ENCODE measurements at regions not wholly inside any gene's neighbourhood (a gene's known extent, or its start where the extent isn't known, plus 50 kb on each side); places are given as distances from the start of the nearest gene placed in this dataset.
A peak's percentile ranks its signal among the peaks of the same experiment; 100 is the strongest.
"Not testable (repeated sequence)": the region's sequence is repeated elsewhere in the genome, so short reads cannot be mapped to it uniquely, and the experiment has no call there.

DNA sequence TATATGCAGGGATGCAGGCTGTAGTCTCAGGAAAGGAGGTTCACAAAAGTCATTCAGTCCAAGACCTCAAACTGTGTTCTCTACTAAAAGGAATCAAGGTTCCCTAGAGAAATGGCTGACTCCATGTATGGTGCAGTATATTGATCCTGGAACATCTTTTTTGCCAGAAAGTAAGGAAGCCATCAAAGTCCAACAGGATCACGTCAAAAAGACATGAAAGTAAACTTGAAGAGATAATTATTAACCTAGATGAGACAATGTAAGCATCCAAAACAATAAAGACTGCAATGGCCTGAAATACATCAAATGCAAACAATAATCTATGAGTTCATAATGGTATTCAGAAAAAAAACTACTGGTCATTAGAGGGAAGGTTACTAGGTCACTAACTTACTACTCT, 115.6 kb upstream of the FABP2 start:
- DNase-seq: not testable (repeated sequence)

DNA sequence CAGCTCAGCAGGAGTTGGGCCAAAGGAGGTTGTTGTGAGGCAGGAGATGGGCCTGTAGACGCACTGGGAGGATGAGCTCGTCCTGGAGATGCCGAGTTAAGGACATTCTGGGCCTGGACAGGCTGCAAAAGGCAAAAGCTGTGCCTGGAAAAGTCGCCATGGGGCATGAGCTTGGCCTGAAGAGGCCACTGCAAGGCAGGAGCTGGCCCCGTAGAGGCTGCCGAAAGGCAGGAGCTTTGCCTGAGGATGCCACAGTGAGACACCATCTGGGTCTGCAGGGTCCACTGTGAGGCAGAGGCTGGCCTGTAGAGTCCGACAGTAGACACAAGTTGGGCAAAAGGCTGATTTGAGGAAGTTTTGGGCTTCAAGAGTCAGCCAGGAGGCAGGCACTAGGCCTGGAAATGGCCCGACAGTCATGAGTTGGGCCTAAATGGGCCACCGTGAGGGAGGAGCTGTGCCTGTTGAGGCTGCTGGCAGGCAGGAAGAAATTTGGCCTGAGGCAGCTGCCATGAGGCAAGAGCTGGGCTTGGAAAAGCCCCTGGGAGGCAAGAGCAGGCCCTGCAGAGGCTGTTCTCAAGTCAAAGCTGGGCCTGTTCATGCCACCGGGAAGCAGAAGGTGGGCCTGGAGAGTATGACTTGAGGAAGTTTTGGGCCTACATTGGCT, 86.8 kb upstream of the FABP2 start:
- not testable (repeated sequence) for DNase-seq

DNA sequence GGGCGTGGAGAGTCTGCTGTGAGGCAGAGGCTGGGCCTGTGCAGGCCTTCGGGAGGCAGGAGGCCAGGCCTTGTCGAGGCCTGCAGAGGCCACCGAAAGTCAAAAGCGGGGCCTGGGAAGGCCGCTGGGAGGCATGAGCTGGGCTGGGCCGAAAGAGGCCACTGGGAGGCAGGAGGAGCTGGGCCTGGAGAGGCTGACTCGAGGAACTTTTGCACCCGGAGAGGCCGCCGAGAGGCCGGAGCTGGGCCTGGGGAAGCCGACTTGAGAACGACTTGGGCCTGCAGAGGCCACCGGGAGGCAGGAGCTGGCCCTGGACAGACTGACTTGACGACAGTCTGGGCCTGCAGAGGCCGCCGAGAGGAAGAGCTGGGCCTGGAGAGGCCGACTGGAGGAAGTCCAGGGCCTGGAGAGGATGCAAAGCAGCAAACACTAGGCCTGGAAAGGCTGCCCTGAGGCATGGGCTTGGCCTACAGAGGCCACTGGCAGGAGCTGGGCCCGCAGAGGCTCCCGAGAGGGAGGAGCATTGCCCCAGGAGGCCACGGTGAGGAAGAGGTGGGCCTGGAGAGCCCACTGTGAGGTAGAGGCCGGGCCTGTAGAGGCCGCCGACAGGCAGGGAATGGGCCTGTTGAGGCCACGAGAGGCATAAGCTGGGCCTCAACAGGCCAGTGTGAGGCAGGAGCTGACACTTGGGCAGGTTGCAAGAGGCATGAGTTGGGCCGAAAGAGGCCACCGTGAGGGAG, 85.0 kb upstream of the FABP2 start:
- DNase-seq: not testable (repeated sequence)

DNA sequence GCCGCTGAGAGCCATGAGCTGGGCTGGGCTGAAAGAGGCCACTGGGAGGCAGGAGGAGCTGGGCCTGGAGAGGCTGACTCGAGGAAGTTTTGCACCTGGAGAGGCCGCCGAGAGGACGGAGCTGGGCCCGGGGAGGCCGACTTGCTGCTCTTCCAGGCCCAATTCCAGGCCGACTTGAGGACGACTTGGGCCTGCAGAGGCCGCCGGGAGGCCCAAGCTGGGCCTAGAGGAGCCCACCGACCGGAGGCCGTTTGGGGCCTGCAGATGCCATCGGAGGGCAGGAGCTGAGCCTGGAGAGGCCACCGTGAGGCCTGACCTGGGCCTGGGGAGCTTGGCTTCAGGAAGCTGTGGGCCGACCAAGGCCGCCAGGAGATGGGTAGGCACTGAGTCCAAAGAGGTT, 84.1 kb upstream of the FABP2 start:
- not testable (repeated sequence) for DNase-seq

DNA sequence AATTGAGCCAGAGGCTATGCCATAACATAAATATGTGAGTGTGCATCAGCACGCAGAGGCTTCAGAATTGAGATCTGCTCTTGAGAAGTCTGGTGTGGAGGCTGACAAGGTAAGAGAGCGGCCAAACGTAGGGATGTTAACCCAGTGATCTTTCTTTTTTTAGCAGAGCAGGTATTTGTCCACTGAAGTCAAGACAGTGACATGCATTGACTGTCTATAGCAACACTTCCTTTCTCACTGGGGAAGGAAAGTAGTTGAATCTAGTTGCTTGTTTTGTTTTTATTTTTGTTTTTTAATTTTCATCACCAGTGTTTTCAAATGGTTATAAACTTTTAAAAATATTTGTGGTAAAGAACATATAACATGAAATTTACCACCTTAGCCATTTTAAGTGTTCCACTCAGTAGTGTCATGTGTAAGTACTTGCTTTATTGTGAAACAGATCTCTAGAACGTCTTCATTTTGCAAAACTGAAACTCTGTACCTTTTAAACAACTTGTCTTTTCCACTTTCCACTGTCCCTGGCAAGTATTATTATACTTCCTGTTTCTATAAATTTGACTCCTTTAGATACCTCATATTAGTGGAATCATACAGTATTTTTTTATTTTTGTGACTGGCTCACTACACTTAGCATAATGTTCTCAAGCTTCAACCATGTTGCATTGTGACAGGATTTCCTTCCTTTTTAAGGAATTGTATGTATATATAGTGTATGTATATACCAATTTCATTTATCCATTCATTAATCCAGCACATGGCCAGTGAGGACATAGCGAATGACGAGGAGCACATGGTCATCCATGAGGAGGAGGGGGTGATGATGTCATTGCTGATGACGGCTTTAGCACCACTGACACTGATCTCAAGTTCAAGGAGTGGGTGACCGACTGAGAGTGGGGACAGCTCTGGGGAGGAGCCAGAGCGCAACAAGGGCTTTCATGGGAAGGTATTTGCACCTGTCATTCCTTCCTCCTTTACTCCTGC, 80.7 kb upstream of the FABP2 start:
- not testable (repeated sequence) for DNase-seq

DNA sequence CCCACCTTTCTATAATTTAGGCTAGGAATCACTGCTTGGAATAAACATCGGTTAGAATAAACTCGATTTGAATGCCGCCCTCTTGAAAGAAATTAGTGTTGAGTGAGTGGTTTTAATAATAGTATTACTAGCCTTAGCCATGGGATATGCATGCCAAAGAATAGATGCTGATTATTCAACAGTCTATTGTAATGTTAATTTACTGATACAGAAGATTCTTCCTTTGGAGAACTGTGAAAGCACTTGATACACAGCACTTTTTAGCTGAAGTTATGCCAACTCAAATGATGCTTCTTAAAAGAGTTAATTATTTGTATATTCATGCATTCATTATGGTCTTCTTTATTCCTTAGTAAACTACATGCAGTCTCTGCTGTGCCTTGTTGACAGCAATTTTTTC, 73.8 kb upstream of the FABP2 start:
- not testable (repeated sequence) for DNase-seq

DNA sequence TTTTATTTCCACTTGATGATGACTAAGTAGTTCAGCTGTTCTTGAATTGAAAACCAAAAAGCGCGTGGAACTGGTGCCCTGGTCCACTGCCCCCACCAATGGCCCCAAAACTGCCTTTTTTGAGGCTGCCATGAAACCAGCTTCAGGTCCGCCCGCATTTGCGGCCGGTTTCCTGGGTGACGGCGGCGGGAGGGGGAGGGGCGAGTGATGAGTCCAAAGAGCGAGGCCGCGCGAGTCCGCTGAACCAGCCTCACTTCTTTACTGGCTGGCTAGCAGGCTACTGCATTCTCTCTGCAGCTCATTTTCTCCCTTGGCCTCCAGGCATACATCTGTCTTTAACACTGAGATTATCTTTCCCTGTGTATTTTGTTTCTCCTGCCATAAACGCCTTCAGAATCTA, 72.9 kb upstream of the FABP2 start:
- no peak for DNase-seq

DNA sequence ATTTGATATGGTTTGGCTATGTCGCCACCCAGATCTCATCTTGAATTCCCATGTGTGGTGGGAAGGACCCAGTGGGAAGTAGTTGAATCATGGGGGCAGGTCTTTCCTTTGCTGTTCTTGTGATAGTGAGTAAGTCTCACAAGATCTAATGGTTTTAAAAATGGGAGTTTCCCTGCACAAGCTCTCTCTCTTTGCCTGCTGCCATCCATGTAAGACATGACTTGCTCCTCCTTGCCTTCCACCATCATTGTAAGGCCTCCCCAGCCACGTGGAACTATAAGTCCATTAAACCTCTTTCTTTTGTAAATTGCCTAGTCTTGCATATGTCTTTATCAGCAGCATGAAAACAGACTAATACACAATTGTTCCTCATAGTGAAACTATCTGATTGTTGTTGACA, 66.9 kb upstream of the FABP2 start:
- not testable (repeated sequence) for DNase-seq

DNA sequence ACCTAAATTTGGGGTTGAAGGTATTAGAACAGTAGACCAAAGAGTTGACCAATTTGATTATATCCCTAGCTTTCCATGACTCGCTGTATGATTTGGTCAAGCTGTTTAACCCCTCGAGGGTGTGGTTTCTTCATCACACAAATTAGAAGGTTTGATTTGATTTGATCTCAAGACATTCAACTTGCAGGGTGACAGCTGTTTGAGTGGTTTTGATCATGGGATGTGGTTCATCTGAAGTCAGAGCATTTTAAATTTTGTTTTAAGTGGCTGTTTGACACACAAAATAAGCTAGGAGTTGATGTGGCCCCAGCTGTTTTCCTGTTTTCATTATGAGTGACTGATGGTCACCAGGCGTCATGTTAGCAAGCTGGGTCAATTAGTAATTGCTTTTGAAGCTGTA, 52.7 kb upstream of the FABP2 start:
- DNase-seq: peak in 1 of 2 donors; percentile 14

DNA sequence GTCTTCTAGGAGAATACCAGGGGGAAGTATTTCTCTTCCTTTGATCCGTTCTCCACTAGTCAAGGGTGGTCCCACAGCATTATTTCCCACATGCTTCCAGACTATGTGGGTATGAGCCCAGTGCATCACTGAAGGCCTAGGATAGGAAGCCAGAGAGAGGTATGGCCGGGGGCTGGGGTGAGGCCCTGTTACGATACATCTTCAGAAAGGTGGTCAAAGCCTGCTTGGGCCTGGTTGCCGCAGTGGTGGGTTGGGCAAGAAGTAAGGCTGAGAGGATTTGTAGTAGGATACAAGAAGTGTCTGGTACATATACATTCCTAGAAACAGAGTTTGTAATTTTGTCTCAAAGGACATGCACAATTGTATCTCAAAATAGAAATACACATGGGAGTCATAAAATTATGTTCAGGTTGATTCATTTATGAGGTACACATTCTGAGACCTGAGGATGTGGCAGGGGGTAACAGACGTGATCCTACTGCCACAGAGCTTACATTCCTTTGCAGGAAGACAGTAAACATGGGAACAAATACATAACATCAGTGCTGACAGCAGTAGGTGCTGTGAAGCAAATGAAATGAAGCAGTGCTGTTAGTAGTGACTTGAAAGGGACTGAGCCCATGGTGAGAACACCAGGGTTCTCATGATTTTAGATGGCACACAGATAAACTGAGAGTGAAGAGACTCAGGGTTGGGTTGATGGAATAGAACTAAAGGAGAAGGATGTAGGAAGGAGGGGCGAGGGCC, 50.6 kb upstream of the FABP2 start:
- not testable (repeated sequence) for DNase-seq

Data from CD4-positive, alpha-beta T cell treated with Interleukin-4 for 1 hour (primary cell).